Anterior cingulate cortex (tissue), 58 donors: ENCODE measurements at regions not wholly inside any gene's neighbourhood (a gene's known extent, or its start where the extent isn't known, plus 50 kb on each side); places are given as distances from the start of the nearest gene placed in this dataset.
A peak's percentile ranks its signal among the peaks of the same experiment; 100 is the strongest.

Experiments used
- DNase-seq, 58 donors: peaks; one replicate each; lab custom pipeline; 2025; lab: John Stamatoyannopoulos, UW

DNA sequence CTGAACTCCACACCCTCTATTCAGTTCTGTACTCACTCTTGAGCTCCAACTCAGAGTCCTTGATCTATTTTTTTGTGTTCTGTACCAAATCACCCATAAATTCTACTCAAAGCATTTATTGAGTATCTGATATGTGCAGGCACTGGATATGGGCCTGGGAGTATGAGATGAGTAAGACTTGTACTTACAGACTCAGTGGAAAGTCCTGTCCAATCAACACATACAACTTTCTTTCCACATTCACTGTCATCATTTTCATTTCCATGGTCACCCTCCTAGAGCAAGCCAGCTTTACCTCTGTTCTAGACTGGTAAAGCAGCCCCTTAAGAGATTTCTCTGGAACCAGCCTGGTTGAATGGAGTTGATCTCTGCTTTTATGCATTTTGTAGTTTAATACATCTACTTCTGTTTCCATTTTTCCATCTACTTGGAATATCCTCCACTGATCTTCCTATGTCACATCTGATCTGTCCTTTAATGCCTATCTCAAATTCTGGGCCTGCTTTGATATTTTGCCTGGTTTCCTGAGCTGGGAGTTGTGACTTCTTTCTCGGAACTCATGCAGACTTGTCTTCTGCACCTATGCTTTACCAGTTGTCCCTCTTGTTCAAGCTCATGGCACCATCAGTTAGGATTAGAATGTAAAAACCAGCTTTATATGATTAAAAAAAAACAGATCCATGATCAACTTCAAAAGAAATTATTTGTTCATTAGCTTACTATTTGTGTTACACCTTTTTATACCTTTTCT is 96.9 kb upstream of the GLS start:
- DNase-seq, result no peak

DNA sequence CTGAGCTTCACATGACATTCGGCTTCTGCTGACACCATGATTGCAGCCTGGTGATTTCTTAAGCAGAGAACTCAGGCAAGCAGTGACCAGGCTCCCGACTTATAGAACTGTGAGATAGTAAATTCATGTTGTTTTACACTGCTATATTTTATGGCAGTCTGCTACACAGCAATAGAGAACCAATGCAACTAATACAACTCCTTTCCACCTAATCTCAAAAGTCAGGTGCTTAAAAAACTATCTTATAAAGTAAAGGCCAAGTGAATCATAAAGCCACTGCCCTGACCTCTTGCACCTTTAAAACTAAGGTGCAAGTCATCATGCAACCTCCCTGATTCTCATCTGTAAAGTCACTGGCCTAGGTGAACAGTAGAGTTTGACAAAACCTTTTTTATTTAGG is 95.3 kb upstream of the GLS start:
- no peak for DNase-seq

DNA sequence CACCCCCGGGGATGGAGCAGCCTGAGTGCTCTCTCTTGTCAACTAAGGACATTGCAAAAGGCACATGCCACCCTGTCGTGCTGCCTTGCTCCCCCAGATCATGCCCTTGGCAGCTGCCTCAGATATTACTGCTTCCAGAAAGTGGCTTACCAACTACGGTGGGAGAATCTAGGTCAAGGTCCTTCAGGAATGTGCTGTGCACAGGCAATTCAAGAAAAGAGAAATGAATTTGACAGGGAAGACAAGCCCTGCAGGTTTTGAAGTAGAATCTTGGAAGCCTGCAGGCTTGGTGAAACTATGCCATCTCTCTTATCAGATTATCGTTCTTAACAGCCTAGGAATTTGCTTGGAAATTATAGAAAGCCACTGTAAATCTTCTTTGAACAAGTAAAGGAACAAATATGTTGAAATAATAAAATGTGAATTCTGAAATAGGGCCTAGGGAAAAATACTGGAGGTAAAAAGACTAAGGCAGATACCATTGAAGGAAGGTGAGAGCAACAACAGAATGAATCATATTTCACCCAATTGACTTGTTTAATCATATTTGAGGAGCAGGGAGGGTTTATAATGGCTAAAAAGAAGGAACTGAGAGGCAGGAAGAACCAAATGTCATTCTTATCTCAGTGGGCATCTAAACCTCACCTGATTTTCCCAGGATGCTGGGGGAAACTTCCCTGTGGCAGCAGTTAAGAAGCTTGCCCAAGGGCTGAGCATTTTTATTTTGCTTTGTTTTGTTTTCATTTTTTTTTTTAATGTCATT is 94.0 kb upstream of the GLS start:
- no peak for DNase-seq

DNA sequence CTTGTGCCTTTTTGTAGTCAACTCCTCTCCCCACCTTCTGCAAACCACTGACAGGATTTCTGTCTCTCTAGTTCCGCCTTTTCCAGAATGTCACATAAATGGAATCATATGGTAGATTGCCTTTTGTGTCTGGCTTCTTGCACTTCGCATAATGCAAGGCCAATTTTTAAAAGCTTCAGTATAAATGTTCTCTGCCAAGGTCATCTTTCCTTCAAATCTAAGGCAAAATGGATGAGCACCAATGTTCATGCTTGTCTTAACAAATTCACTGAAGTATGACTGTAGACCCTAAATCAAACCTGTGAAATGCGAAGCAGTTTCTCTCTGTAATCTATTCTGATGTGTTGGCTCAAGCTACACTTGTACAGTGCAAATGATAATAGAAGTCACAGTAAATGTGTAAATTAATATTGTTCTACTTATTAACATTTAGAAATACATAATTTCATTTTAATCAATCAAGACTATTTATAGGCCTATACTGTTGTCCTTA is 92.8 kb upstream of the GLS start:
- no peak for DNase-seq

DNA sequence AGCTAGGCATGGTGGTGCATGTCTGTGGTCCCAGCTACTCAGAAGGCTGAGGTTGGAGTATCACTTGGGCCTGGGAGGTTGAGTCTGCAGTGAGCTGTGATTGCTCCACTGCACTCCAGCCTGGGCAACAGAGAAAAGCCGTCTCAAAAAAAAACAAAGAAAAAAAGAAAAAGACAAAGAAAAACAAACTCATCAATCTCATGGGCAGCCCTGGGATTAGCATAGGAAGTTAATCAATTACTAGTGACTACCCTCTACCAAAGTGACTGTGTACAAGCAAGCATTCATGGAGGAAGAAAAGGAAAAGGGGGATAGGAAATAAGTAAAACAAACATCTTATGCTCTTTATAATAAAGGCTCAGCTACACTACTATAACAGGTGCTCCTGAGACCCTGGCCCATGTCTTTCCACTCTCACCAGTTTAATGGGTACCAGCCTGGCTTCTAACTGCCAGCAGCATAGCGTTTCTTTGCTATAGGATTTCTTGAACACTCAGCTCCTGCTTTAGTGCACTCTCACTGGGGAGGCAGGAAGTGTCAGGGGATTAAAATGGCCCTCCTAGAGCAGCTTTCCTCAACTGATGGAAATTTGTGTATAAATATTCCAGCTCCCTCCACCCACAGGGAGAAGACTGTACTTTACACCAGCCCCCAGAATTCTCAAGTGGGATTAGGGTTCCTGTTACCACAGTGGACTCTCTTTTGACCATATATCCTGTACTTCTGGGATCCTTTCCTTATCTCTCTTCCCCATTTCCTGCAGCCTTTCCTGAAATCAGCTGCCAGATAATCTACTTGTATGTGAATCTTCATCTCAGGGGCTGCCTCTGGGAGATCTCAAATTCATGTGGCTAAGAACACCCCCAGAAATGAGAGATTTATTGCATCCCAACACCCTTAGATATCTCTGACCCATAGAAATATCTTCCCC is 91.3 kb upstream of the GLS start:
- DNase-seq, result no peak

DNA sequence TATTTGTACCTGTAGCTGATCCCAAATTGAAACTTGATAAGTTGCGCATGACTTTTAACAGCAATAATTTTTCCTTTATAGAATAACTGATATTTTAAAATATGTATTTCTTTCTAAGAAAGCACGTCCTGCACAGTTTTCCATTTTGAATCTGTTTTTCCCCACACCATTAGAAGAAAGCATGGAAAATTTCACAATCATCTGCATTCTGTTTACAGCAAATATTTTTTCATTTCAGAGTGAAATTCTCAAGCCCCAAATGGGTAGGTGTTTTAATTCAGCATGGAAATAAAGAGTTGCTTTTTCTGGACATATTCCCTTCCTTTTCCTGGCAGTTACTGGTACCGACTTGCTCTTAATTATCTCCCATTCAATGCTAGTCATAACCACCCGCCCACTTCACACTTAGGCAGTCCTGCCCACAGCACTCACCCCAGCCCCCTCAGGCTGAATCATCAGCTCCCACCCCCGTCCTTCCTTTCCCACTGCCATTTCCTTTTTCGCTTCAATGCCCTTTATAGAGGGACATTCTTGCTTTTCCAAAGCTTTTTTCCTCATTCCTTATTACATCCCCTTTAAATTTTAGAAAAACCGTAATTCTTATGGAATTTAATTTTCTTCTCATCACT is 89.2 kb upstream of the GLS start:
- DNase-seq, result peak in 27 of 58 donors; percentile 1 to 64 (median 19)

DNA sequence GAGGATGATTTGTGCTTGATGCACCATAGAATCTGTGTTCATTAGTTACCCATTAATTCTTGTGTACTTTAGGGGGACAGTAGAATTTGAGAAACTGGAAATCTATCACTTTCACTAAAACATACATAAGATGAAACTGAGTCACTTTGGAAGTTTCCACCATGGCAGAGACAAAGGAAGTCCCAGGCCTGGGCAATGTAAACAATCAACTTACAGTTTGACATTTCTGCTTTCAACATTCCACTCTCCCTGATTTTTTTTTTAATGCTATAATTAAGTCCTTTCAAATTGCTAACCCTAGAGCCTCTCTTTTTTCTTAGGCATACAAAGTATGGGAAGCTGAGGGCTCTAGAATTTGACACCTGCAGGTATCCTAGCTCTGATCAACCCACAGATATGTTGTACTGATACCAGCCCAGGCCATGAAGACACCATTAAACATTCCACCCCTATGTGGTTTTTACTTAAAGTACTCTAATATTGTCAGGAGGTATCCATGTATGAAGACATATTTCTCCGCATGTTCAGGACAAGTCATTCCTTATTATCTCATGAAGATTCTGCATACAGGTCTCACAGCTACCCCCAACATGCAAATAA is 88.5 kb upstream of the GLS start:
- DNase-seq, result no peak

DNA sequence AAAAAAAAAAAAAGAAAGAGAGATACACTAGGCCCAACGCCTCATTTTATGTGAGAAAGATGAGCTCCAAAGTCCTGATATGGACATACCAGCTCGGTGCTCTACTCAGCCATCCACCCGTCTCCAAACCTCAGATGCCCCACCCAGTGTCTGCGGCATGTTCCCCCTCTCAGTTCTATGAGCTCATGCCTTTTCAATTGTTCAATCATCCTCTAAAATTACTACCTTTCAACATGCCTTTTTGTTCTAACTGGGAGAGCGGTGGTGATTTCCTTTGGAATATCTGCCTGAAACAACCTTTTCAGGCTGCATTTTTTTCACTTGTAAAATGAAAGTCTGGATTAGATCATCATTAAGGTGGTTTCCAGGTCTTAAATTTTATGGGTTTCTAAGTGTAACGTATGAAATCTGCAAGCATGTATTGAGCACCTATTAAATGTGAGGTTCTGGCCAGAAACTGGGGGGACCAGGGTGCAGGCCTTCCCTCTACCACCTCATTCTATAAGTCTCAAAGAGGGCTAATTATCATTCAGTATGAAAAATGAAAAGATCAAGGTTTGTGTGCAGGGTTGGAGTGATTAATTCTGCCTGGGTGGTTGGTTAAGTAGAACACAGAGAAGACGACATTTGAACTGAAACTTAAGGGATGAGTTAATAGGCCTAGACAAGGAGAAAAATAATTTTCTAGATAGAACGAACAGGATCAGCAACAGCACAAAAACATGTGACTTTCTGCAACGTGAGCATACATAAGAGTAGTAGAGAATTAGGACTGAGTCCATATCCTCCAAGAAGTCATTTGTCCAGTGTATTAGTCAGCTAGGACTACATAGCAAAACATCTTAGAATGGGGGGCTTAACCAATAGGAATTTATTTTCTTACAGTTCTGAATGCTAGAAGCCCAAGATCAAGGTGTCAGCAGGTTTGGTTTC is 87.4 kb upstream of the GLS start:
- DNase-seq, result no peak

DNA sequence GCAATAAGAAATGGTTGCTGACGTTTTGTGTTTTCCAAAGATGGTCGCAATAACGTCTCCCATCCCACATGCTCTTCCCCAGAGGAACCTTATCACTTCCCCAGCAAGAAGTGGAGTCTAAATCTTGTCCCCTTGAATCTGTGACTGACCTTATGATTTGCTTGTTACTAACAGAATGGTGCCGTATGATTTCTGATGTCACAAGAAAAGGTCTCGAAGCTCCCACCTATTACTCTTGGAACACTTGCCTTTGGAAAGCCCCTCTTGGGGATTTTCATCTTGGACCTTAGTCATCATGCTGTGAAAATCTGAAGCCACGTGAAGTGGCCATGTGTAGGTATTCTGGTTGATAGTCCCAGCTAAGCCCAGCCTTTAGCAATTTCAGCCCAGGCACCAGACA is 86.2 kb upstream of the GLS start:
- DNase-seq, result no peak

DNA sequence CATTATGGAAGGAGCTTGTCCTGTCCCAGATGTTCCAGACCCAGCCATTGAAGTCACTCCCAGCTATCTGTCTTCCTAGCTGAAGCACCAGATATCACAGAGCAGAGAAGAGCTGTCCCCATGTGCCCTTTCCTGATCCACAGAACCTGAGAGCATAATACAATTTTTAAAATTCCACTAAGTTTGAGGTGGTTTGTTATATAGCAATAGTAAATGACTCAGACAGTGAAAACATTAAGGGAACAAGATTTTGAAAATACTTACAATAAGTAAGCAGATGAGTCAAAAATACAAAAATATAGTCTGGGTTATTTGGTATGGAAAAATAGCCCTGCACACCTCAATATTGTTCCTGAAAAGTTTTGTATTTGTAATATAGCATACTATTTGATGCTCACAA is 85.8 kb upstream of the GLS start:
- no peak for DNase-seq

DNA sequence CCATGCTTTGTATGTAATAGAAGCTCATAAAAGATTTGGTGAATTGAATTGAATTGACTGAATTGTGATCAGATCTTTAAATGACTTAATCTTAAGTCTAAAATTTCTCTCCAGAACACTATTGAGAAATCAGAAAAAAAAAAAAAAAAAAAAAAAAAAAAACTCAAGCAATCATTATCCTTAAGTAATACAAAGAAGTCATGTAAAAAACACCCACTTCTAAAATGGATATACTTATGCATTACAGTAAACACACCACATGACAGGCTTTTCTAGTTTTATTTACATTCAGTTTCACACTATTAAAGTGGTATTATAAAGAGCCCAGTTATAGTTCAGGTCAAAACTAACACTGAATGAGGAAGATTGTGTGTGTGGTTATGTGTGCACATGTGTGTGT is 84.9 kb upstream of the GLS start:
- no peak for DNase-seq

DNA sequence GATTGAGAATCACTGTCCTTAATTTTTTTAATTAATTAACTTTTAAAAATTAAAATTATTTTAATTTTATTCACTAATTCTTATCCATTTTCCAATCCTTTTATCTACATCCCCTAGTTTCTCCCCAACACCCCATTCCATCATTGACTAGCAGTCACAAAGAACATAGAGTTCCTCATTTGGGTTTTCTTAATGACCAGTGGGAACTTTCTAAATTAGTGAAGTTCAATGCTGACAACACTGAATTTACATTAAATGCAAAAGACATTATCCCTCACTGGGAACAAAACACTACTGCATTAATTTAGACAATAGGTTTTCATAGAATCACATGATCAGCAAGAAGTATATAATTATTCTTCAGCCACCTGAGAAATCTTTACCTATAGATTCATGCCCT is 80.6 kb upstream of the GLS start:
- DNase-seq, result no peak

DNA sequence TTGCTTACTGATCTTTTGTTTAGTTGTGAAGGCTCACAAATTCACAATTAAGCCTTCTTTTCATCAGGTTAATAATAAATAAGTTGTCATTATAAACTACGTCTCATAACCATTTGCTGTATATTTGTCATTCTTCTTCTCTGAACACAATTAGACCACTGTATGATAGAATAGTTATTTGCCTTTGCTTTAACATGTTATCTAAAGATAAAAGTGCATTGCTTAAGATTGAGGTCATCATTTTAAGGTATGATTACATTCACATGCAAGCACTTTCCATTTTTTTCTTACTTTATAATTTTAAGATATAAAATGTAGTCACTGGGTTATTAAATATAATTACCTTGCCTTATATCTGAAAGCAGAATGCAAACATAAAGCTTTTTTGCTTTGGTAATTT is 80.1 kb upstream of the GLS start:
- no peak for DNase-seq

DNA sequence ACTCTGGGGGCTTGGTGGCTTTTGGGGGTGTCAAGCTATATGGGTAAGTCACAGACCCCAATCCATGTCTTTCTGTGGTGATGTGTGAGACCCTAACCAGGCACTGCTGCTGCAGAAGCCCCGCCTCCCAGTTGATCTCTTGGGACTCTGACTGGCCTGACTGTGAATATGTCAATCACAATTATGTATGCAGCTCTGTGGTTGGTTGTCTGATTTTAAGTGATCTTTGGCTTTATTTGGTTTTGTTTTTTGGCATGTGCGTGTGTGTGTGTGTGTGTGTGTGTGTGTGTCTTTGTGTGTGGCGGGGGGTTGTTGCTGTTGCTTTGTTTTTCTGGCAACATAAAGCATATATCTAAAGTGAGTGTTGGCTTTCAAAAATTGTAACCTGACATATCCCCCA is 78.5 kb upstream of the GLS start:
- no peak for DNase-seq

DNA sequence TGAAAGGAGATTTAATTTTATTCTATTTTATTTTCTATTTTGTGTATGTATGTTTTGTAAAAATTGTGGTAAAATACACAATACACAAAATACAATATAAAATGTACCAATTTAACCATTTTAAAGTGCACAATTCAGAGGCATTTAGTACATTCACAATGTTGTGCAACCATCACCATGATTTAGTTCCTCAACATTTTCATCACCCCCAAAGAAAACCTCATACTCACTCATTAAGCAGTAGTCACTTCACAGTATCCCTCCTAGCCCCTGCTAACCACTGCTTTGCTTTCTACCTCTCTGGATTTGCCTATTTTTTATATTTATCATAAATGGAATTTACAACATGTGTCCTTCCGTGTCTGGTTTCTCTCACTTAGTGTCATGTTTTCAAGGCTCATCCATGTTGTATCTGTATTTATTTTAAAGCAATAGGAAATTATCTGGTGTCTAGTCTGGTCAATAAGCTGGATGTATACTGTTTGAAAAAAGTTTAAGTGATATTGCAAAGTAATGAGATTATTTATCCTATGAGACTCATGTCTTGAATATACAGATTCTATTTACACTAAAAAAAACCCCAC is 77.9 kb upstream of the GLS start:
- no peak for DNase-seq

DNA sequence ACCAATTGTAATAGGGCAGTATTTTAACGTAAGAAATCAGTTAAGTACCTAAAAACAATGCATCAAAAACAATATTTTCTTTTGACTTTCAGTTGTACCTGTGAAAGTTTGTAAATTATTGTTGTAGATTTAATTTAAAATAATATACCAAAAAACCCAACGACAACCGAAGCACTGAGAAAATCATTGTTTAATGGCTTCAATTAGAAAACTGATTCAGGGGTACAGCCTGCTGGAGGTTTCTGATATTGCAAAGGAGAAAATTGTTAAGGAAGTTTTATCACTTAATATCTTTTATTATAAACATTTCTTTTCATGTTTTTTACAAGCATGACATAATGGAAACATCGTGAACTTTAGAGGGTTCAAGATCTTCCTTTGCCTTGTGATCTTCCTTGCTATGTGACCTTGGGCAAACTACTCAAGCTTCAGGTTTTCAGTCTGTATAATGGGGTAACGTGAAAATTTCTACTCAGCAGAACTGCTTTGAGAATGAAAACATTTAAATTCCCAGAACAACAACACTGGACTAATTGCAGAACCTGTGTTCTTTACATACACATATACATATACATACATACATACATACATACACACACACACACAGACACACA is 76.3 kb upstream of the GLS start:
- DNase-seq, result no peak

DNA sequence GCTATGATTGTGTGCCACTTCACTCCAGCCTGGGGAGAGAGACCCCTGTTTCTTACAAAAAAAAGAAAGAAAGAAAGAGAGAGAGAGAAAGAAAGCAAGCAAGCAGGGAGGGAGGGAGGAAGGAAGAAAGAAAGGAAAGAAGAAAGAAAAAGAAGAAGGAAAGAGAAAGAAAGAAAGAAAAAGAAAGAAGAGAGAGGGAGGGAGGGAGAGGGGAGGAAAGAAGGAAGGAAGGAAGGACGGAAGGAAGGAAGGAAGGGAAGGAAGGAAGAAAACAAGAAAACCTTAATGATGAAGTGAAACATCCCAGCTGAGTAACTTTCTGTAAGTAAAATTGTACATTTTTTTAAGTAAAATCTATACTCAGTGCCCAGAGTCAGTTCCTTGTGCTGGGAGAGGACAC is 75.5 kb upstream of the GLS start:
- DNase-seq, result no peak

DNA sequence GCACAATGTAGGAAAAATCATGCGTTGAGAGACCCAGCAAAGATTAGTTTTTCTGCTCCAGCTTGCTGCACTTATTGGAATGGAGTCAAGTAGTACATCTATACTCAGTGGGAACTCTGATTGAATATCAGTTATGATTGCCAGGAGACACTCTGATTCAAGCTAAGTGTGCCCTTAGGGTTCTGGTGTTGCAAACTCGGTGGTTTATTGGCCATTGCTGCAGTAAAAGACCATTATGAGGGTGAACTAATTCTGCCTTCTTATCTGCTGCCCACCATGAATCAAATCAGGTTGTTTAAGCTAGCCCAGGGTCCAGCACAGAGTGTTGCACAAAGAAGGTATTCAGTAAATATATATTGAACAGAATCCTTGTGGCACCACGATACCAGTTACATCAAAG is 74.8 kb upstream of the GLS start:
- no peak for DNase-seq
